GM19351 (cell line): ENCODE measurements at regions not wholly inside any gene's neighbourhood (a gene's known extent, or its start where the extent isn't known, plus 50 kb on each side); places are given as distances from the start of the nearest gene placed in this dataset.

Experiments used
- ATAC-seq: cut with Tn5 transposase; IDR thresholded peaks from one replicate; pipeline ENCODE4 v1.9.1; 2021; ENCODE audit warnings: mild to moderate bottlenecking, moderate library complexity; ENCODE audit not compliant: unreplicated experiment

GRCh38 chr3:144067059-144067458 lies 95.4 kb downstream of the DIPK2A start:
- ATAC-seq = no peak

GRCh38 chr3:144073698-144074097 lies 102.1 kb downstream of the DIPK2A start:
- peak; percentile 58 for ATAC-seq

- no peak for ATAC-seq
Measured at GRCh38 chr3:144079634-144080033, 108.0 kb downstream of the DIPK2A start.

- ATAC-seq = no peak
Measured at GRCh38 chr3:144084929-144085328, 113.3 kb downstream of the DIPK2A start.

- ATAC-seq = no peak
Measured at GRCh38 chr3:144085964-144086363, 114.3 kb downstream of the DIPK2A start.

GRCh38 chr3:144096016-144096415 lies 124.4 kb downstream of the DIPK2A start:
- no peak for ATAC-seq

- no peak for ATAC-seq
Measured at GRCh38 chr3:144097163-144097562, 125.5 kb downstream of the DIPK2A start.

- ATAC-seq = no peak
Measured at GRCh38 chr3:144098691-144099090, 127.1 kb downstream of the DIPK2A start.

GRCh38 chr3:144102421-144102820 lies 130.8 kb downstream of the DIPK2A start:
- ATAC-seq = no peak

- no peak for ATAC-seq
Measured at GRCh38 chr3:144104186-144104585, 132.6 kb downstream of the DIPK2A start.

GRCh38 chr3:144104679-144105078 lies 133.1 kb downstream of the DIPK2A start:
- ATAC-seq = no peak

GRCh38 chr3:144105542-144105941 lies 133.9 kb downstream of the DIPK2A start:
- no peak for ATAC-seq

GRCh38 chr3:144106970-144107369 lies 135.3 kb downstream of the DIPK2A start:
- no peak for ATAC-seq

- no peak for ATAC-seq
Measured at GRCh38 chr3:144107923-144108322, 136.3 kb downstream of the DIPK2A start.

- peak; percentile 91 for ATAC-seq
Measured at GRCh38 chr3:144109944-144110343, 138.3 kb downstream of the DIPK2A start.

- ATAC-seq = no peak
Measured at GRCh38 chr3:144112036-144112435, 140.4 kb downstream of the DIPK2A start.

- no peak for ATAC-seq
Measured at GRCh38 chr3:144112437-144112836, 140.8 kb downstream of the DIPK2A start.

- no peak for ATAC-seq
Measured at GRCh38 chr3:144114767-144115166, 143.1 kb downstream of the DIPK2A start.

GRCh38 chr3:144119633-144120032 lies 148.0 kb downstream of the DIPK2A start:
- no peak for ATAC-seq

- ATAC-seq = no peak
Measured at GRCh38 chr3:144121661-144122060, 150.0 kb downstream of the DIPK2A start.

GRCh38 chr3:144127014-144127413 lies 155.4 kb downstream of the DIPK2A start:
- ATAC-seq = no peak

- peak; percentile 13 for ATAC-seq
Measured at GRCh38 chr3:144127700-144128099, 156.1 kb downstream of the DIPK2A start.

GRCh38 chr3:144128108-144128892 lies 156.7 kb downstream of the DIPK2A start:
- ATAC-seq = peak; percentile 96
